ENCODE measurements at regions not wholly inside any gene's neighbourhood (a gene's known extent, or its start where the extent isn't known, plus 50 kb on each side); places are given as distances from the start of the nearest gene placed in this dataset.

GRCh38 chr4:189507060-189507459, 433.6 kb upstream of the FRG1 start:
- Mint-ChIP-seq H3K36me3 (no peaks in the 10 kb centered on the region), H3K27ac (no peak overlapping the region), H3K4me1 (no peaks in the 10 kb centered on the region), H3K9me3 (peaks cover 64% of the 10 kb centered on the region), H3K4me3 (no peak overlapping the region), H3K27me3 (ENCODE audit: low read depth) (no peaks in the 10 kb centered on the region)
- DNase-seq (ENCODE audit: low spot score in 2 of 2, unreplicated experiment in 2 of 2): no peak
- no peak for TF ChIP-seq CTCF (IDR thresholded peaks at IDR 0.05; ENCODE audit: unreplicated experiment)

- Mint-ChIP-seq H3K27ac (no peak overlapping the region), H3K27me3 (ENCODE audit: low read depth) (no peaks in the 10 kb centered on the region), H3K4me1 (no peaks in the 10 kb centered on the region), H3K4me3 (no peak overlapping the region), H3K36me3 (no peaks in the 10 kb centered on the region), H3K9me3 (peaks cover 45% of the 10 kb centered on the region)
- no peak for TF ChIP-seq CTCF (IDR thresholded peaks at IDR 0.05; ENCODE audit: unreplicated experiment)
- DNase-seq (ENCODE audit: low spot score in 2 of 2, unreplicated experiment in 2 of 2): no peak
These were observed 430.1 kb upstream of the FRG1 start for GRCh38 chr4:189510601-189511000.

GRCh38 chr4:189511581-189511980, 429.1 kb upstream of the FRG1 start:
- no peak overlapping the region for H3K27ac Mint-ChIP-seq
- H3K27me3 Mint-ChIP-seq (ENCODE audit: low read depth): no peaks in the 10 kb centered on the region
- H3K4me1 Mint-ChIP-seq: no peaks in the 10 kb centered on the region
- H3K4me3 Mint-ChIP-seq: no peak overlapping the region
- H3K36me3 Mint-ChIP-seq: no peaks in the 10 kb centered on the region
- no peak for TF ChIP-seq CTCF (IDR thresholded peaks at IDR 0.05; ENCODE audit: unreplicated experiment)
- peaks cover 45% of the 10 kb centered on the region for H3K9me3 Mint-ChIP-seq
- DNase-seq (ENCODE audit: low spot score in 2 of 2, unreplicated experiment in 2 of 2): no peak

GRCh38 chr4:189513421-189513820, 427.3 kb upstream of the FRG1 start:
- TF ChIP-seq CTCF (IDR thresholded peaks at IDR 0.05; ENCODE audit: unreplicated experiment): no peak
- H3K9me3 Mint-ChIP-seq: peaks cover 48% of the 10 kb centered on the region
- H3K27ac Mint-ChIP-seq: no peak overlapping the region
- no peak overlapping the region for H3K4me3 Mint-ChIP-seq
- DNase-seq (ENCODE audit: low spot score in 2 of 2, unreplicated experiment in 2 of 2): no peak
- H3K36me3 Mint-ChIP-seq: no peaks in the 10 kb centered on the region
- H3K27me3 Mint-ChIP-seq (ENCODE audit: low read depth): no peaks in the 10 kb centered on the region
- no peaks in the 10 kb centered on the region for H3K4me1 Mint-ChIP-seq

- Mint-ChIP-seq H3K4me3 (no peak overlapping the region), H3K4me1 (no peaks in the 10 kb centered on the region), H3K9me3 (peaks cover 52% of the 10 kb centered on the region), H3K27me3 (ENCODE audit: low read depth) (no peaks in the 10 kb centered on the region), H3K27ac (no peak overlapping the region), H3K36me3 (no peaks in the 10 kb centered on the region)
- no peak for DNase-seq (ENCODE audit: low spot score in 2 of 2, unreplicated experiment in 2 of 2)
- TF ChIP-seq CTCF (IDR thresholded peaks at IDR 0.05; ENCODE audit: unreplicated experiment): no peak
These were observed 426.5 kb upstream of the FRG1 start for GRCh38 chr4:189514209-189514608.

GRCh38 chr4:189516902-189517301, 423.8 kb upstream of the FRG1 start:
- no peak for DNase-seq (ENCODE audit: low spot score in 2 of 2, unreplicated experiment in 2 of 2)
- no peaks in the 10 kb centered on the region for H3K27me3 Mint-ChIP-seq (ENCODE audit: low read depth)
- TF ChIP-seq CTCF (IDR thresholded peaks at IDR 0.05; ENCODE audit: unreplicated experiment): no peak
- H3K36me3 Mint-ChIP-seq: no peaks in the 10 kb centered on the region
- no peaks in the 10 kb centered on the region for H3K4me1 Mint-ChIP-seq
- no peak overlapping the region for H3K4me3 Mint-ChIP-seq
- peaks cover 56% of the 10 kb centered on the region for H3K9me3 Mint-ChIP-seq
- H3K27ac Mint-ChIP-seq: no peak overlapping the region
